CD14-positive monocyte (primary cell): ENCODE measurements at regions not wholly inside any gene's neighbourhood (a gene's known extent, or its start where the extent isn't known, plus 50 kb on each side); places are given as distances from the start of the nearest gene placed in this dataset.

ENCODE experiments used
- DNase-seq, 3 donors: peaks; one replicate each; pipeline ENCODE4 v3.0.0-alpha.2; 2011 to 2022
- H2AFZ ChIP-seq: 2 replicates; pipeline ENCODE4 v1.6.0; 2012; ENCODE audit warnings: mild to moderate bottlenecking, low read depth, low read length, inconsistent platforms; ENCODE audit not compliant: insufficient read depth, poor library complexity, severe bottlenecking
- H3K27ac ChIP-seq, 2 donors: 1 replicate in 1 of 2; 2 replicates in 1 of 2; pipeline ENCODE4 v1.5.1; 2012 to 2013; ENCODE audit warnings: low read length in 2 of 2, control low read depth in 1 of 2, inconsistent platforms in 1 of 2, low read depth in 1 of 2, mild to moderate bottlenecking in 1 of 2
- H3K27me3 ChIP-seq, 2 donors: one replicate each; pipeline versions ENCODE4 v1.6.0 to v1.6.1; 2011 to 2013; ENCODE audit warnings: low read length in 2 of 2; ENCODE audit not compliant: control insufficient read depth in 2 of 2, insufficient read depth in 2 of 2
- H3K36me3 ChIP-seq, 2 donors: replicated peaks in 1 of 2; 1 replicate in 1 of 2; 2 replicates in 1 of 2; pipeline versions ENCODE4 v1.5.1 to v1.6.1; 2012 to 2013; ENCODE audit warnings: low read length in 2 of 2, control low read depth in 1 of 2, inconsistent platforms in 1 of 2, mild to moderate bottlenecking in 1 of 2; ENCODE audit not compliant: insufficient read depth in 2 of 2, control insufficient read depth in 1 of 2
- H3K4me1 ChIP-seq, 2 donors: 1 replicate in 1 of 2; 2 replicates in 1 of 2; pipeline versions ENCODE4 v1.5.1 to v1.6.1; 2012 to 2013; ENCODE audit warnings: low read length in 2 of 2, control low read depth in 1 of 2, inconsistent platforms in 1 of 2, mild to moderate bottlenecking in 1 of 2, moderate library complexity in 1 of 2; ENCODE audit not compliant: insufficient read depth in 2 of 2, control insufficient read depth in 1 of 2
- H3K4me2 ChIP-seq: replicated peaks from 2 replicates; pipeline ENCODE3; 2012; ENCODE audit warnings: low read length, moderate library complexity, mild to moderate bottlenecking; ENCODE audit not compliant: poor library complexity, severe bottlenecking; ENCODE audit errors: extremely low read depth
- H3K4me3 ChIP-seq, 3 experiments: fragments of 200-600 bp in 1 of 3; sonication (generic) in 1 of 3; replicated peaks in 1 of 3; 1 replicate in 2 of 3; 2 replicates in 1 of 3; pipeline ENCODE4 v1.5.1; 2011 to 2013; ENCODE audit warnings: low read length in 3 of 3, mild to moderate bottlenecking in 3 of 3, control low read depth in 2 of 3, low read depth in 2 of 3, inconsistent platforms in 1 of 3, moderate library complexity in 1 of 3
- H3K79me2 ChIP-seq: 2 replicates; pipeline ENCODE4 v1.6.0; 2012; ENCODE audit warnings: mild to moderate bottlenecking, control low read depth, inconsistent platforms, low read length, moderate library complexity; ENCODE audit not compliant: insufficient read depth
- H3K9ac ChIP-seq: 2 replicates; pipeline ENCODE4 v1.6.0; 2017; ENCODE audit warnings: low read length, mild to moderate bottlenecking; ENCODE audit not compliant: insufficient read depth, poor library complexity, severe bottlenecking
- H3K9me3 ChIP-seq, 2 donors: replicated peaks in 1 of 2; 1 replicate in 1 of 2; 2 replicates in 1 of 2; pipeline versions ENCODE4 v1.5.1 to v1.6.1; 2012 to 2013; ENCODE audit warnings: low read length in 2 of 2, control low read depth in 1 of 2; ENCODE audit not compliant: control insufficient read depth in 1 of 2, insufficient read depth in 1 of 2
- H4K20me1 ChIP-seq: 2 replicates; pipeline ENCODE4 v1.6.0; 2012; ENCODE audit warnings: mild to moderate bottlenecking, low read length, control low read depth, moderate library complexity; ENCODE audit not compliant: insufficient read depth
- H3K27ac Mint-ChIP-seq, 7 donors: one replicate each; pipeline ENCODE4 v1.8.0; 2020; ENCODE audit warnings: mild to moderate bottlenecking in 7 of 7, mixed read lengths in 7 of 7, moderate library complexity in 6 of 7, inconsistent platforms in 2 of 7
- H3K27me3 Mint-ChIP-seq, 3 donors: one replicate each; pipeline ENCODE4 v1.8.0; 2021 to 2022; ENCODE audit warnings: low read depth in 3 of 3, mild to moderate bottlenecking in 3 of 3, mixed read lengths in 3 of 3, moderate library complexity in 3 of 3, inconsistent platforms in 1 of 3
- H3K36me3 Mint-ChIP-seq, 2 donors: one replicate each; pipeline ENCODE4 v1.8.0; 2020; ENCODE audit warnings: mixed read lengths in 2 of 2, inconsistent platforms in 1 of 2, mild to moderate bottlenecking in 1 of 2
- H3K4me1 Mint-ChIP-seq: one replicate; pipeline ENCODE4 v1.8.0; 2020; ENCODE audit warnings: mild to moderate bottlenecking, mixed read lengths
- H3K4me3 Mint-ChIP-seq, 2 donors: one replicate each; pipeline ENCODE4 v1.8.0; 2020; ENCODE audit warnings: mild to moderate bottlenecking in 2 of 2, mixed read lengths in 2 of 2, moderate library complexity in 1 of 2
- H3K9me3 Mint-ChIP-seq, 7 donors: one replicate each; pipeline ENCODE4 v1.8.0; 2020 to 2022; ENCODE audit warnings: mixed read lengths in 7 of 7, mild to moderate bottlenecking in 6 of 7, moderate library complexity in 6 of 7, inconsistent platforms in 2 of 7
- WGBS: methylation state at CpG from one replicate; pipeline ENCODE4 v1.1.5; 2013; ENCODE audit warnings: missing lambda C conversion rate; ENCODE audit not compliant: insufficient coverage; 5-methylcytosine and 5-hydroxymethylcytosine counted together
- intact Hi-C, 2 donors: fragments of 100-400 bp; cut with micrococcal nuclease; formaldehyde crosslinking; loops; one replicate each; pipeline versions ENCODE4 v1.15.0 to v1.15.1; 2023
- TF ChIP-seq, protein P1 (sequence below): fragments of 200-600 bp; IDR thresholded peaks from one replicate; pipeline ENCODE4 v1.8.0; 2022; ENCODE audit warnings: antibody characterized with exemption, mild to moderate bottlenecking

DNA sequence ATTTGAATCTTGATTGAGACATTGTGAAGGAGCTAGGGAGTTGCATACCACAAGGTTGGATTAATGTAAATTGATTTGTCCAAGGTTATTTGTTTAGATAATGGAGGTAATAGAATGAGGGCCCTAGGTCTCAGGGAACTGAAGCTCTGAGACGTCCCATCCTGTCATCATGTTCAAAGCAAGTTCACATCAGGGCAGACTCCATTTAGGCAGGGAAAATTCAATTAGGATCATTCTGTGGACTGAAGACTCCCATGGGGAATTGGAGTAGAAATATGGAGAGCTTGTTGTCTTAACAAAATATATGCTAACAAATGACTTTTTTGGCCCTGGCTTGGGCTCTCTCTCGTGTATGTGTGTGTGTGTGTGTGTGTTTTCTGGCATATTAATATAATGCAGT, 722.0 kb upstream of the ADAMTS16 start:
- Histone ChIP-seq H3K4me2 (no peak overlapping the region), H3K9me3 (peaks cover 0 to 3% of the 10 kb centered on the region in 2 donors), H3K27me3 (no peaks in the 10 kb centered on the region), H2AFZ (no peak overlapping the region), H3K9ac (no peak overlapping the region), H3K4me1 (no peaks in the 10 kb centered on the region), H3K27ac (no peak overlapping the region), H4K20me1 (no peaks in the 10 kb centered on the region), H3K36me3 (no peaks in the 10 kb centered on the region), H3K79me2 (no peaks in the 10 kb centered on the region), H3K4me3 (no peak overlapping the region)
- peaks cover 0 to 15% (median 3%) of the 10 kb centered on the region in 7 donors for H3K9me3 Mint-ChIP-seq
- no peak overlapping the region for H3K27ac Mint-ChIP-seq
- H3K36me3 Mint-ChIP-seq = no peaks in the 10 kb centered on the region
- WGBS = 75% methylated on average over 1 of the region's 2 CpGs
- no peak overlapping the region for H3K4me3 Mint-ChIP-seq
- peaks cover 0 to 1% (median 0%) of the 10 kb centered on the region in 3 donors for H3K27me3 Mint-ChIP-seq
- TF ChIP-seq, protein P1, sequence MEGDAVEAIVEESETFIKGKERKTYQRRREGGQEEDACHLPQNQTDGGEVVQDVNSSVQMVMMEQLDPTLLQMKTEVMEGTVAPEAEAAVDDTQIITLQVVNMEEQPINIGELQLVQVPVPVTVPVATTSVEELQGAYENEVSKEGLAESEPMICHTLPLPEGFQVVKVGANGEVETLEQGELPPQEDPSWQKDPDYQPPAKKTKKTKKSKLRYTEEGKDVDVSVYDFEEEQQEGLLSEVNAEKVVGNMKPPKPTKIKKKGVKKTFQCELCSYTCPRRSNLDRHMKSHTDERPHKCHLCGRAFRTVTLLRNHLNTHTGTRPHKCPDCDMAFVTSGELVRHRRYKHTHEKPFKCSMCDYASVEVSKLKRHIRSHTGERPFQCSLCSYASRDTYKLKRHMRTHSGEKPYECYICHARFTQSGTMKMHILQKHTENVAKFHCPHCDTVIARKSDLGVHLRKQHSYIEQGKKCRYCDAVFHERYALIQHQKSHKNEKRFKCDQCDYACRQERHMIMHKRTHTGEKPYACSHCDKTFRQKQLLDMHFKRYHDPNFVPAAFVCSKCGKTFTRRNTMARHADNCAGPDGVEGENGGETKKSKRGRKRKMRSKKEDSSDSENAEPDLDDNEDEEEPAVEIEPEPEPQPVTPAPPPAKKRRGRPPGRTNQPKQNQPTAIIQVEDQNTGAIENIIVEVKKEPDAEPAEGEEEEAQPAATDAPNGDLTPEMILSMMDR = no peak
- DNase-seq = no peak
- intact Hi-C loops = no loop called here
- no peaks in the 10 kb centered on the region for H3K4me1 Mint-ChIP-seq

- Histone ChIP-seq H3K27me3 (no peaks in the 10 kb centered on the region), H3K36me3 (no peaks in the 10 kb centered on the region), H4K20me1 (no peaks in the 10 kb centered on the region), H3K4me2 (no peak overlapping the region), H3K9ac (no peak overlapping the region), H3K79me2 (no peaks in the 10 kb centered on the region), H3K9me3 (peaks cover 4 to 5% of the 10 kb centered on the region in 2 donors), H3K4me3 (no peak overlapping the region), H3K4me1 (no peaks in the 10 kb centered on the region), H2AFZ (no peak overlapping the region), H3K27ac (no peak overlapping the region)
- TF ChIP-seq, protein P1 = no peak
- DNase-seq = no peak
- peaks cover 0 to 8% (median 3%) of the 10 kb centered on the region in 7 donors for H3K9me3 Mint-ChIP-seq
- no peak overlapping the region for H3K4me3 Mint-ChIP-seq
- WGBS = 61% methylated on average over 3 of the region's 8 CpGs
- no peaks in the 10 kb centered on the region for H3K36me3 Mint-ChIP-seq
- H3K27ac Mint-ChIP-seq = no peak overlapping the region
- H3K4me1 Mint-ChIP-seq = no peaks in the 10 kb centered on the region
- peaks cover 0 to 1% (median 0%) of the 10 kb centered on the region in 3 donors for H3K27me3 Mint-ChIP-seq
- intact Hi-C loops = no loop called here
These were observed 720.8 kb upstream of the ADAMTS16 start for GRCh38 chr5:4419281-4419680.
